Tibial artery (tissue), 4 donors: ENCODE measurements at regions not wholly inside any gene's neighbourhood (a gene's known extent, or its start where the extent isn't known, plus 50 kb on each side); places are given as distances from the start of the nearest gene placed in this dataset.
"Not testable (repeated sequence)": the region's sequence is repeated elsewhere in the genome, so short reads cannot be mapped to it uniquely, and the experiment has no call there.

Experiments used
- DNase-seq, 2 donors: peaks; one replicate each; pipeline ENCODE4 v3.0.0-alpha.2; 2019
- H3K27ac ChIP-seq, 2 donors: fragments of 200-600 bp; sonication (generic) in 1 of 2; 1 replicate in 1 of 2; 2 replicates in 1 of 2; pipeline ENCODE4 v1.5.1; 2018 to 2019; ENCODE audit warnings: mild to moderate bottlenecking in 1 of 2
- H3K27me3 ChIP-seq, 2 donors: fragments of 200-600 bp; sonication (generic) in 1 of 2; one replicate each; pipeline versions ENCODE4 v1.5.1 to v1.6.0; 2016 to 2019
- H3K36me3 ChIP-seq, 3 donors: fragments of 200-600 bp; sonication (generic) in 2 of 3; one replicate each; pipeline ENCODE4 v1.5.1; 2016 to 2019; ENCODE audit warnings: mild to moderate bottlenecking in 2 of 3
- H3K4me1 ChIP-seq, 4 donors: fragments of 200-600 bp; sonication (generic) in 2 of 4; 1 replicate in 3 of 4; 2 replicates in 1 of 4; pipeline ENCODE4 v1.5.1; 2016 to 2019
- H3K4me3 ChIP-seq, 2 donors: fragments of 200-600 bp; sonication (generic) in 1 of 2; 1 replicate in 1 of 2; 2 replicates in 1 of 2; pipeline ENCODE4 v1.5.1; 2018 to 2019; ENCODE audit warnings: mild to moderate bottlenecking in 2 of 2
- H3K9me3 ChIP-seq, 3 donors: fragments of 200-600 bp; sonication (generic) in 1 of 3; one replicate each; pipeline ENCODE4 v1.5.1; 2016 to 2019
- intact Hi-C: fragments of 100-400 bp; cut with DNase I; formaldehyde crosslinking; loops from one replicate; pipeline ENCODE4 v1.15.0; 2023; ENCODE audit warnings: low total_unique reads
- TF ChIP-seq, protein P1 (sequence below), 2 experiments: fragments of 200-600 bp in 1 of 2; fragments of 450-650 bp in 1 of 2; IDR thresholded peaks; one replicate each; pipeline ENCODE4 v1.5.1; 2017 to 2019; ENCODE audit warnings: antibody characterized with exemption in 2 of 2, mild to moderate bottlenecking in 1 of 2, moderate library complexity in 1 of 2

DNA sequence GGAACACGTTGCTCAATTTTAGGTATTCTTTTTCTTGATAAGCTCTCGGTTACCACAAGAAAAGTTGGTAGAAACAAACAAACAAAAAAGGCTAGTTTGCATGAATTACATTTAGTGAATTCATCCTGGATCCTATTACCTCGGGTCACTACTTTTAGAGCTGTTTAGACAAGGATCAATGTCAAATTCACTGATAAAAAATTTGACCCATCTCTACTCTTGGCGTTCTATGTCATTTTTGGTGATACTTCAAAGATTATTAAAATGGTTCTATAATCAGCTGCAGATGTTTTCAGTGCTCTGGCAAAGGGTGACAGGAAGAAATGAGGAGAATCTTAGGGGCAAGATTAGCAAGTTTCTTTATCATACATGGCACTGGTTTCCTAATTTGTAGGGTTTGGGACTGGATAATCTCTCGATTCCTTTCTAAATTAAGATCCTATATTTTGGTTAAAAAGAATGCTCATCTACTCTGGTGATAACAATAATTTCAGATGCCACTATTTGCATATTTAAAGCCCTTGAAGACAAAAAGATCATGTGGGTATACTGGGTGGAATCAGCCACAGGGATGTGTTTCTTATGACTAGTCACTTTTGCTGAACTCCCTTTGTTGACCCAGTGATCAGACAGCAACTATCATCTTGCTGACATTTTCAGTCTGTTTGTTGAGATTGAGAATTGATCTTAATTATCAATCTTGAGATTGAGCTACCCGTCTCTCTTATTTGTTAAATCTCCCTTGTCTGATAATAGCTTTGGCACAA lies 442.9 kb downstream of the AASDHPPT start:
- intact Hi-C loops, result no loop called here
- Histone ChIP-seq H3K4me1 (no peaks in the 10 kb centered on the region), H3K27ac (no peak overlapping the region), H3K9me3 (no peaks in the 10 kb centered on the region), H3K36me3 (no peaks in the 10 kb centered on the region), H3K27me3 (no peaks in the 10 kb centered on the region), H3K4me3 (no peak overlapping the region)
- no peak for DNase-seq
- TF ChIP-seq, protein P1, sequence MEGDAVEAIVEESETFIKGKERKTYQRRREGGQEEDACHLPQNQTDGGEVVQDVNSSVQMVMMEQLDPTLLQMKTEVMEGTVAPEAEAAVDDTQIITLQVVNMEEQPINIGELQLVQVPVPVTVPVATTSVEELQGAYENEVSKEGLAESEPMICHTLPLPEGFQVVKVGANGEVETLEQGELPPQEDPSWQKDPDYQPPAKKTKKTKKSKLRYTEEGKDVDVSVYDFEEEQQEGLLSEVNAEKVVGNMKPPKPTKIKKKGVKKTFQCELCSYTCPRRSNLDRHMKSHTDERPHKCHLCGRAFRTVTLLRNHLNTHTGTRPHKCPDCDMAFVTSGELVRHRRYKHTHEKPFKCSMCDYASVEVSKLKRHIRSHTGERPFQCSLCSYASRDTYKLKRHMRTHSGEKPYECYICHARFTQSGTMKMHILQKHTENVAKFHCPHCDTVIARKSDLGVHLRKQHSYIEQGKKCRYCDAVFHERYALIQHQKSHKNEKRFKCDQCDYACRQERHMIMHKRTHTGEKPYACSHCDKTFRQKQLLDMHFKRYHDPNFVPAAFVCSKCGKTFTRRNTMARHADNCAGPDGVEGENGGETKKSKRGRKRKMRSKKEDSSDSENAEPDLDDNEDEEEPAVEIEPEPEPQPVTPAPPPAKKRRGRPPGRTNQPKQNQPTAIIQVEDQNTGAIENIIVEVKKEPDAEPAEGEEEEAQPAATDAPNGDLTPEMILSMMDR (IDR thresholded peaks at IDR 0.05), result no peak

DNA sequence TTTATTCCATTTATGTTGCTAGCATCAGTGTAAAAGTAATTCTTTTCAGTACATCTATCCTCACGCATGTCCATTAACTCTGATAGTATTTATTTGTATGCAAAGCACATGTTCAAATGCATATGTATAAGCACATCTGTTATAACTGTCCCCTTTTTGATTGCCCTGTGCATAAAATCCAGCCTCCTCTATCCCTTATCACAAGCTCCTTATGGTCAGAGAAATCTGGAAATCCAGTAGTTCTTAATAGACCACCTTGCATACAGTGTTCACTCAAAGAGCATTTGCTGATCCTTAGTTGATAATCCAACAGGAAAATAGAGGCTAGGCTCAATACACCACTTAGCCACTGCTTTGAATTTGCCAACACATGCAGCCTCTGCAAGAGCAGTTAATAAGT lies 443.5 kb downstream of the AASDHPPT start:
- H3K27me3 ChIP-seq, result no peaks in the 10 kb centered on the region
- no peak overlapping the region for H3K4me3 ChIP-seq
- H3K9me3 ChIP-seq, result no peaks in the 10 kb centered on the region
- H3K27ac ChIP-seq, result no peak overlapping the region
- H3K36me3 ChIP-seq, result no peaks in the 10 kb centered on the region
- no peak for DNase-seq
- TF ChIP-seq, protein P1 (IDR thresholded peaks at IDR 0.05), result no peak
- H3K4me1 ChIP-seq, result no peaks in the 10 kb centered on the region
- intact Hi-C loops, result no loop called here

DNA sequence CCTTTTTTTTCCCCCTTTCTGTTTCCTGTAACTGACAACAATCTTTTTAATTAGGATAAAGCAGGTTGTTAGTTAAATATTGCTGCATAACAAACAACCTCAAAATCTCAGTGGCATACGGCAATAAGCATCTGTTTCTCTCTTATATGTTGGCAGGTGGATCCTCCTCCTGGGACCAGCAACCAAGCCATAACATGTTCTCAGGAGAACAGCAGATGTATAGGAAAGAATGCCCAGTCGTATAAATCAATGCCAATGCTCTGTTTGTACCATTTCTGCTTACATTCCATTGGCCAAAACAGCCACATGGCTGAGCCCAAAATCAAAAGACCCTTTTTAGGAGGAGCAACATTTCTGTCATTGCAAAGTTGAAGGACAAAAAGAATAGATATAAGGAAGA lies 445.7 kb downstream of the AASDHPPT start:
- Histone ChIP-seq H3K27me3 (no peaks in the 10 kb centered on the region), H3K4me3 (no peak overlapping the region), H3K36me3 (no peaks in the 10 kb centered on the region), H3K27ac (no peak overlapping the region), H3K4me1 (no peaks in the 10 kb centered on the region), H3K9me3 (no peaks in the 10 kb centered on the region)
- intact Hi-C loops, result no loop called here
- DNase-seq, result no peak
- TF ChIP-seq, protein P1 (IDR thresholded peaks at IDR 0.05), result no peak

DNA sequence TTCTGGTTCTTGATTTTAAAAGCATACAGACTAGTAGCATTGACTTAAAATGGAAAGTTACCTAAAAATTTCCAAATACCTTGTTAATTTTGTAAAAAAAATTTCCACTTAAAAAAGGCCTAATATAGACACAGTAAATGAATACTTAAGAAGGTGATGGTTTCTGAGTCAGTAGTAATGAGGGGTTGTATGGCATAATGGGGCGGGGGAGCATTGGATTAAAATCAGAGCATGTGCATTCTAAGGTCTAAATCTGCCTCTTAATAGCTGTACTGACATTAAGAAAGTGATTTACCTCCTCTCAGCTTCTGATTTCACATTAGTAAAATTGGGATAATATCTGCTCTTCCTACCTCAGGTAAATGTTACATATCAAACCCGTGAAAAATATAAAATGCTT lies 446.5 kb downstream of the AASDHPPT start:
- no peak overlapping the region for H3K27ac ChIP-seq
- H3K4me1 ChIP-seq, result no peaks in the 10 kb centered on the region
- TF ChIP-seq, protein P1 (IDR thresholded peaks at IDR 0.05), result no peak
- H3K36me3 ChIP-seq, result no peaks in the 10 kb centered on the region
- no peak overlapping the region for H3K4me3 ChIP-seq
- H3K9me3 ChIP-seq, result no peaks in the 10 kb centered on the region
- no peak for DNase-seq
- no peaks in the 10 kb centered on the region for H3K27me3 ChIP-seq
- intact Hi-C loops, result no loop called here

DNA sequence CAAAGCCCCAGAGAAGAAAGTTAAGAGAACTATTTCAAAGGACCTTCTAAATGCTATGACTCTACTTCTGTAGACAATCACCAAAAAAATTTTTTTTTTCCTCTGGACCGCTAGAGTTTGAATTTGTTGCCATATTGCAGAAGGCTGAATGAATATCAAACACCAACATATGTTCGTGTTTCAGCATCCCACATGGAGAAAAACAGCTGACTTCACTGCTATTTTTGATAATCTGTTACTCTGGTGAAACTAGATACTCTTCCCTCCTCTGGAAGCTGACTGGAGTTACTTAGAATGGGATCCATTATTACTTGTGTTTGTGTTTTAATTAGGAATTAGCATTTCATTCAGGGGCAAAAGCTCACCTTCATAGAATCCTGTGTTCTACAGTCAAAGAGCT lies 447.0 kb downstream of the AASDHPPT start:
- Histone ChIP-seq H3K27me3 (no peaks in the 10 kb centered on the region), H3K4me1 (no peaks in the 10 kb centered on the region), H3K4me3 (no peak overlapping the region), H3K36me3 (no peaks in the 10 kb centered on the region), H3K27ac (no peak overlapping the region), H3K9me3 (no peaks in the 10 kb centered on the region)
- TF ChIP-seq, protein P1 (IDR thresholded peaks at IDR 0.05), result no peak
- DNase-seq, result no peak
- intact Hi-C loops, result no loop called here

DNA sequence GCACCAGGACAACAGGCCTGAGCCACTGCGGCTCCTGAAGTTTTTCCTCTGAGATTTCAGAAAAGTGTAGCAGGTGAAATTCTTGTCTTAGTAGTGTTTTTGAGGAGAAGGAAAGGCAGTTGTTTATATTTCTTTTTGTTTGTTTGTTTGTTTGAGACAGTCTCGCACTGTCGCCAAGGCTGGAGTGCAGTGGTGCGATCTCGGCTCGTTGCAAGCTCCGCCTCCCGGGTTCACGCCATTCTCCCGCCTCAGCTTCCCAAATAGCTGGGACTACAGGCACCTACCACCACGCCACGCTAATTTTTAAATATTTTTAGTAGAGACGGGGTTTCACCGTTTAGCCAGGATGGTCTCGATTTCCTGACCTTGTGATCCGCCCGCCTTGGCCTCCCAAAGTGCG lies 454.2 kb downstream of the AASDHPPT start:
- H3K4me3 ChIP-seq, H3K4me1 ChIP-seq, H3K27ac ChIP-seq, H3K36me3 ChIP-seq, intact Hi-C loops, H3K9me3 ChIP-seq, DNase-seq, H3K27me3 ChIP-seq: not testable (repeated sequence)
